ENCODE measurements at regions not wholly inside any gene's neighbourhood (a gene's known extent, or its start where the extent isn't known, plus 50 kb on each side); places are given as distances from the start of the nearest gene placed in this dataset.
"Not testable (repeated sequence)": the region's sequence is repeated elsewhere in the genome, so short reads cannot be mapped to it uniquely, and the experiment has no call there.

DNA sequence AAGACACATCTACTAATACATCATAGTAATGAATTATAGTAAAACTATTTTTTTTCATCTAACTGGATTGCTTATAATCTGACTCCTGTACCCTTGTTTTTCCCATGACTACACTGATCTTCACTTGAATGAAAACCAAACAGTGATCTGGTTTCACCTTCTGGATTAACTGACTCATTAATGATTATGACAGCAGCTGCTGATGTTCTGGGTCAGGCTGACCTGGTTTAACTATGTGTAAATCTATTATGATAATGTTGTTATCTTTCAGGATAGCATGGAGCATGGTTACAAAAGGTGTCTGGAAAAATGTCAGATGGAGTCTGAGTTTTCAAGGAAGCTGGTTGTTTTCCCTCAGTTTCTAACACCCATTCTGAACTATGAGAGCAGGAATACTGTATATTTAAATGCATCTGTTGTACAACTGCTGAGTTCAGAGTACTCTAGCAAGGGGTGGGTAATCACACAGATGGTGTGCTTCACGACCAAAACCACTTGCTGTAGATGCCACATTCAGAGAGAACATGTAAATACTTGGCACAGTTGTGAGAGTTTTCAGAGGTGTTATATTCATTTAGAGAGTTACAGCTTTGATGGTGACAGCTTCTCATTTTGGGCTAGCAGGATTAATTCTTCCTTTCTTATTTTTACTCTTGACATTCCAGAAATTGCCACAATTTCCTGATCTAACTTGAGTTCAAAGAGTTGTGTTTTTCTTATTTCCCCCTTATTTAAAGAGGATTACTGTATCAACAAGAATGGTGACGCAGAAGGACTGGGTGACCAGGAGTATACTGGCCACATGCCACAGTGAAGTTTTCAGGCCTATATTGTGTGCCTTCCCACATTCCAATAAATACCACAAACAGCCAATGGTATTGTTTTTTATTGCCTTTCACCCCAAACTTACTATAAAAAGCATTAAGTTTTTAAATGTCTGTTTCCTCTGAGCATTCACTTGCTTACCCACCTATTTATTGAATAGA, 249.7 kb upstream of the TET2 start:
- no peak for DNase-seq (ENCODE audit: low spot score)

DNA sequence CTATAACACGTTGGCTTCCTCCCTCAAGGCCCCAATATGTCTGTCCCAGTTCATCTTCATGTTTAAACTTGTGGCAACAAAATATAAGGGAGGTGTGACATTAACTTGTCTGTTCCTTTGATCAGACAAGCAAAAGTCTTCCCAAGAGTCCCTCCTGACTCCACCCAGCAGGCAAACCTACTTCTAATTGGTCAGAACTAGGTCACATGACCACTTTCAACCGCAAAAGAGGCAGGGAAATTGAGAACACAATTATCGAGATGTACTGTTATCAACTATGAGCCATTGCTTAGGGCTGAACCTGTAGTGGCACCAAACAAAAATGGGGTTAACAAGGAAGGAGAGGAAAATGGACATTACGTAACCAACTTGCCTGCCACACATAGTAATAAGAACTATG, 246.8 kb upstream of the TET2 start:
- no peak for DNase-seq (ENCODE audit: low spot score)

DNA sequence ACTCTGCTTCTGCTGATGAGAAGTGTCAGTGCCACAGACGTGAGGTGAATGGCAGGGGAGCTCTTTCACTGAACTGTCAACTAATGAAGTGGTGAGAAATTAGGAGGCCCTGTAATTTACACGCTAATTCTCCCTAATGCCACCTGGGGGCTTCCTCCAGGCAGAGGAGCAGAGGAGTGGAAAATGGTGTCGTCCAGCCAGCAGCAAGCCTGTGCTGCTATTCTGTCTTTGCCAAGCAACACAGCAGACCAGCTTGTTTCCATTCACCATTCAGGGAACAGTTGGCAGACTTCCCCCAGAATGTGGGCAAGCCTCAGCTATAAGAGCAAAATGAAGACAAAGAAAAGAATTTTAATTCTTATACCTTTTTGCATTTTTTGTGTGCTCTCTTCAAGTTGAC, 245.2 kb upstream of the TET2 start:
- no peak for DNase-seq (ENCODE audit: low spot score)

DNA sequence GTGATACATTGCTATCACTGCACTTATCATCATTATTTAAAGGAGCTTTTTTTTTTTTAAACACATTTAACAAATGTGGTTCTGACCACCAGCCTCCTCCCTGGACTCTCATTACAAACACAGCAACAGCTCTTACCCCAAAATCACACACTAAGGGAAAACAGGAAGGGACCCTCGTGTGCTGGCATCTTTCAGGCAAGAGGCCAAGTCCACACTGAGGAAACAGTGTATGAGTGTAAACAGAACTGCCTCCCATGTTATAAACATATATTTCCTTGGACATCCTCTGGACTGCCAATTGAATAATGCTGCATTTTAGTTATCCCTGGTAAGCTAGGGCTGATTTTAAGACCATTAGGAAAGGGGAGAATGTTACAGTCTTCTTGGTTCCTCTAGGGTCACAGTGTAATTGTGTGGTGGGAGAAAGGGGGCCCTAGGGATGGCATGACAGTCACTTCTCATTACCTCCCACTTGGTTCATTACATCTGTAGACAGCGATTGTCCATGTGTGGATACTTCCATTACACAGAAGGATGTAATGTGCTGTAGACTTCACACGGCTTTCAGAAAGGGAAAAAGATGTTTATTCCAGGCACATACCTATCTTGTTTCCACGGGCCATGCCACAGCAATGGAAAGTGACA, 244.6 kb upstream of the TET2 start:
- no peak for DNase-seq (ENCODE audit: low spot score)

DNA sequence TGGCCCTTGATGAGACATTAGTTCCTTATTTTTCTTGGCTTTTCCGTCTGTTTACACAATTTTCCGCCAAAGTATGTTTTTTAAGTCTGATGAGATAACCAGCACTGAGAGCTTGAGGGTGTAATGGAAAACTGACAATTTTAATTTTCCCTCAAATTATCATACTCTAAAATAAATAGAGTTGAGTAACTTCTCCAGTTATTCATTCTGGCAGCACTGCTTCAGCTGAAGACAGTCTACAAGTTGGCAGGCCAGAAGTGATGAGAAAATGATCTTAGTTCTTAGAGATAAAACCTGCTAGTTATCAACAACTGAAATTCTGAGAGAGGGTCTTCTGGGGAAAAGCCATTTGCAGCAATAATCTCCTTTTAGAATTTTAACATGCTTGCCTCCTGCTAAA, 241.6 kb upstream of the TET2 start:
- DNase-seq (ENCODE audit: low spot score), result no peak

DNA sequence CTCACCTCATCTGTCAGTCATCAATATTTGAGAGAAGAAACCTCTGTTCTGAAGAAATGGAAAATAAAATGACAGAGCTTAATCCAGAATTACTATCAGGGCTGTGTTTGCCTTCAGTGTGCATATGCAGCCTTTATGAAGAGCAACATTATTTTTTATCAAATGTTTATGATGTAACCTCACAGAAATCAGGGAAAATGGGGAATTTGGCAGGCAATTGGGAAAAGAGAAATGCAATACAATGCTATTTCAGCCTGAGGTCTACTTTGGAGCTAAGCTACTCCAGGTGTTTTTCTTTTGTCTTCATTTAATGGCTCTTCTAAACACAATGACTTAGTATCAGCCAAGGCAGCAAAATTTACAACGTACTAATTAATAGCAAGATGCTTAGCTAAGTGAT, 241.1 kb upstream of the TET2 start:
- no peak for DNase-seq (ENCODE audit: low spot score)

DNA sequence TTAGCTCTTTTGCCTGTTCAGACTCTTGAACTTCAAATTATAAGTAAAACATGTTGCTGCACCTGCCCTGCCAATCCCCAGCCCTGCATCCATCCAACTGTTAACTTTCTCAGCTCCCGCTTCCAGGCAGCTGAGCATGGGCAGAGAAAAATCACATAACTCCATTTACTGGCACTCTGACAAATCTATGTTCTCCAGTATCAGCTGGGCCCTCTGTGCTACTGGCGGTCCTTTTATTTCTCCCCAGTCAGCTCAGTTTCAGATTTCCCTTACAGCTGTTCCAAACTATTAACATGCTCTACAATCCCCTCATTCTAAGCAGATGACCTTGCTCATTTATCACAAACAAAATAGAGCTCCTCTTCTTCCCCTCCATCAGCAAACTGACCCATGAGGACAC, 240.4 kb upstream of the TET2 start:
- no peak for DNase-seq (ENCODE audit: low spot score)

DNA sequence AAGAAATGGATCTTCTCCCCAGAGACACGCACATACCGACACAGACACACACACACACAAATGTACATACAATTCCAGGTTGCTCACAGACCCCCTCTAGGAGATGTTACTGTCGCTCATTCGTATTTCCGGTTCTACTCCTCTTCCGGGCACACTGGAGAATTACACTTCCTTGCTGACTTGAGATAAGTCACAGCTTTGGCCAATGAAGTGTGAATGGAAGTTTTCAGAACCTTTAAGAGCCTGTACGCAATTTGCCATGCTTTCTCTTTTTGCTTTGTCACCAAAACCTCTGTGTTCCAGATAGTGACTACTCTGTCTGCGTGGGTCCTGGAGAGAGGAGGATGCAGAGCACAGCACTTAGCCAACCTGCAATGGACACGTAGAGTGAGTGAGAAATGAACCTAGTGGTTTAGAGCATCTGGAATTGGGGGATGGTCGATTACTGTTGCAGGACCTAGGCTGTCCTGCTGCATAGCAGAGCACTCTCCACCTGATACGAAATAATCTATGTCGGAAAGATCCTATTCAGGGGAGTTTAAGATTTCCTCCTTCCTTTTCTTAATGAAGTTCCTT, 239.5 kb upstream of the TET2 start:
- no peak for DNase-seq (ENCODE audit: low spot score)

DNA sequence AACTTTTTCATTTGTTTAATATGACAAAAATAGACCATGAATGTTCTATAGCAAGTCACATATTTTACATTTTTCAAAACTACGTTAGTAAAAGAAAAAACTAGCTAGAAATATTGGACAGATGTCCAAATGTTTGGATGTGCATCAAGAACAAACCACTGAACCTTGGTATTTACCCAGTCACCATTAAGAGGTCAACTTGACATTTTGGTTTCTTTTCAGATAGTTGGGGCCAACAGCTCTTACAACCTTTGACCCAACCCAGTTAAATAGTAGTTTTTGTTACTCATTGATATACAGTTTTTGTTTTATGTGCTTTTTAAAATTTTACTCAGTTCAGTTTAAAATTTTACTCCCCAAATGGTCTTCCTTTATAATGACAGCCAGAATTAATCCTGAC, 238.7 kb upstream of the TET2 start:
- DNase-seq (ENCODE audit: low spot score), result no peak

DNA sequence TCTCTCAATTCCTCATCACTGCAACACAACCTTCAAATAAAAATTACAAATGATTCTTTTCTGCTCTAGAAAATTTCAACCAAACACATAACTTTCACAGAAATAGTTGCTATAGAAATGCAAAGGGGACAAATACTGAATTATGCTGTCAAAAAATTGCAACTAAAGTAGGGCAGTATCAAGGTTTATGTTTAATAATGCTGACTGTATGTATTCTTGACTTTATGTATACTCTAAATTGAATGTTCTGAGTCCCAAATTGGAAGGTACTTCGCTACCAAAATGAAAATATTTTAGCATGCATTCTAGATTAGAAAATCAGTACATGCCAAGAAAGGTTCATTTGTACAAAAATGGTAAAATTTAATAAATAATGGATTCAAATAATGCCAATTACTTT, 237.3 kb upstream of the TET2 start:
- no peak for DNase-seq (ENCODE audit: low spot score)

DNA sequence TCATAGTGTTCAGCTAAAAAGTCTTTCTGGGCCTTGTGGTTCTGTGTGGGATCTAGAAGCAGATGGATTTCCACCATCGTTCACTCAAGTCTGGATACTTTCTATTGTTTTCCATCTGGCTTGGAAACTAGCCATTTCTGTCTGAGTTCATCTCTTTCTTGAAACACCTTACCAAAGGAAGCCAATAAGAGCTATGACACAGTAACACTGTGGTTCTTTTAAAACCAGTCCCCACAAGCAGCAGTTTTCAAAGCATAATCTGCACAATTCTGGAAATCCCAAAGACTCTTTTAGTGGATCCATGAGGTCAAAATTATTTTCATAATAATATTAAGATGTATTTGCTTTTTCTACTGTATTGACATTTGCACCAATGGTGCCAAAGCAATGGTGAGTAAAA, 234.2 kb upstream of the TET2 start:
- no peak for DNase-seq (ENCODE audit: low spot score)

DNA sequence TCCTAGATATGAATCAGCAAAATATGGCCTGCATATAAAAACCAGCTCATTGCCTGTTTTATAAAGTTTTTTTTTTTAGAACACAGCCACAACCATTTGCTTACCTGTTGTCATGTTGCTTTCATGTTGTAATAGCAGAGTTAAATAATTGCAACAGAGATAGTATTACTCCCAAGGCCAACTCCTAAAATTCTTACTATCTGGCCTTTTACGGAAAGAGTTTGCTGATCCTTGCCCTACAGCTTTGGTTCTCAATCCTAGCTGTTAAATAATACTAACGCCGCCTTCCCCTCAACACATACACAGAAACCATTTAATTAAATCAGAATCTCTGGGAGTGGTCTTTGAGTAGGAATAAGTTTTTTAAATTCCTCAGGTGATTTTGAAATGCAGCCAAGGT, 231.3 kb upstream of the TET2 start:
- no peak for DNase-seq (ENCODE audit: low spot score)

DNA sequence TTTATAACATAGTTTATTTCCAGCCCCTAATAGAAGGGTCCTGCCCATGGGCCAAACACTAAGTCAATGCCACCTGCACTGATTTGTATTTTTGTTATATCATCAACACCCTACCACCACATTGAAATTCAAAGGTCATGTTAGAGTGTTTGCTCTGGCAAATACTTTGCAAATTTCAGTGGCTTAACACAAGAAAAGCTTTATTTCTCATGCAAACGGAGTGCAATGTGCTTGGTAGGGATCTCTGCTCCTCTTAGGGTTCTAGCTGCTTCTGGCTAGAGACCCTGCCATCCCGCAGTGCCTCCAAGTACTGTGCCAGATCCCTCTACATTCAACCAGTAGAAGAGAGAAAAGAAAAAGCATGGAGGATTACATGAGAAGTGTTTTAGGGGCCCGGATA, 230.8 kb upstream of the TET2 start:
- no peak for DNase-seq (ENCODE audit: low spot score)

DNA sequence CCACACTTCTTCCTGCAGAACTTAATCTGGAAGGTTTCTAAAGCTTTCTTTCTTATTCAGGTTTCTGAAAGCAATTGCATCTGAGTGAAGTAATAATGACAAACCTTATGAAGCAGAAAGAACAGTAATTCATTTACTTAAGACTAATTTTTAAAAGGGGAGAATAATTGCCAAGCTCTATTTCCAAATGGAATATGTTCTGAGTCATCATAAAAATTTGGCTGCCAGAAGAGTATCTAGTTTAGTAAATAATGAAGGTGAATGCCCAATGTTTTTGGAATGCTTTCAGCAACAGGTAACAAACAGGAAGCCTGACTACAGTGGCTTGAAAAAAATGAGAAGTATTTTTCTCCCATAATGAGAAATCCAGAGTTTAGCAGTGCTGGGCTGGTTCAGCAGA, 227.3 kb upstream of the TET2 start:
- DNase-seq (ENCODE audit: low spot score), result no peak

DNA sequence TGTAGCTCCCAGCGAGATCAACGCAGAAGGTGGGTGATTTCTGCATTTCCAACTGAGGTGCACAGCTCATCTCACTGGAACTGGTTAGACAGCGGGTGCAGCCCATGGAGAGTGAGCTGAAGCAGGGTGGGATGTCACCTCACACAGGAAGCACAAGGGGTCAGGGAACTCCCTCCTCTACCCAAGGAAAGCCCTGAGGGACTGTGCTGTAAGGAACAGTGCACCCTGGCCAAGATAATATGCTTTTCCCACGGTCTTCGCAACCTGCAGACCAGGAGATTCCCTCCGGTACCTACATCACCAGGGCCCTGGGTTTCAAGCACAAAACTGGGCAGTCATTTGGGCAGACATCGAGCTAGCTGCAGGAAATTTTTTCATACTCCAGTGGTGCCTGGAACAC, 216.4 kb upstream of the TET2 start:
- no peak for DNase-seq (ENCODE audit: low spot score)

DNA sequence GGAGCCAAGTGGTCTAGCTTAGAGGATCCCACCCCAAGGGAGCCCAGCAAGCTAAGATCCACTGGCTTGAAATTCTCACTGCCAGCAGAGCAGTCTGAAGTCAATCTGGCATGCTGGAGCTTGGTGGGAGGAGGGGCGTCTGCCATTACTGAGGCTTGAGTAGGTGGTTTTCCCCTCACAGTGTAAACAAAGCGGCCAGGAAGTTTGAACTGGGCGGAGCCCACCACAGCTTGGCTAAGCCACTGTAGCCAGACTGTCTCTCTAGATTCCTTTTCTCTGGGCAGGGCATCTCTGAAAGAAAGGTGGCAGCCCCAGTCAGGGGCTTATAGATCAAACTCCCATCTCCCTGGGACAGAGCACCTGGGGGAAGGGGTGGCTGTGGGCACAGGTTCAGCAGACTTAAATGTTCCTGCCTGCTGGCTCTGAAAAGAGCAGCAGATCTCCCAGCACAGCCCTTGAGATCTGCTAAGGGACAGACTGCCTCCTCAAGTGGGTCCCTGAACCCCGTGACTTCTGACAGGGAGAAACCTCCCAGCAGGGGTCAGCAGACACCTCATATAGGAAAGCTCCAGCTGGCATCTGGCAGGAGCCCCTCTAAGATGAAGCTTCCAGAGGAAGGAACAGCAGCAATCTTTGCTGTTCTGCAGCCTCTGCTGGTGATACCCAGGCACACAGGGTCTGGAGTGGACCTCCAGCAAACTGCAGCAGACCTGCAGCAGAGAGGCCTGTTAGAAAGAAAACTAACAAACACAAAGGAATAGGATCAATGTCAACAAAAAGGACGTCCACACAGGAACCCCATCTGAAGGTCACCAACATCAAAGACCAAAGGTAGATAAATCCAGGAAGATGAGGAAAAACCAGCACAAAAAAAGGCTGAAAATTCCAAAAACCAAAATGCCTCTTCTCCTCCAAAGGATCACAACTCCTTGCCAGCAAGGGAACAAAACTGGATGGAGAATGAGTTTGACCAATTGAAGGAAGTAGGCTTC, 215.6 kb upstream of the TET2 start:
- DNase-seq (ENCODE audit: low spot score), result not testable (repeated sequence)

DNA sequence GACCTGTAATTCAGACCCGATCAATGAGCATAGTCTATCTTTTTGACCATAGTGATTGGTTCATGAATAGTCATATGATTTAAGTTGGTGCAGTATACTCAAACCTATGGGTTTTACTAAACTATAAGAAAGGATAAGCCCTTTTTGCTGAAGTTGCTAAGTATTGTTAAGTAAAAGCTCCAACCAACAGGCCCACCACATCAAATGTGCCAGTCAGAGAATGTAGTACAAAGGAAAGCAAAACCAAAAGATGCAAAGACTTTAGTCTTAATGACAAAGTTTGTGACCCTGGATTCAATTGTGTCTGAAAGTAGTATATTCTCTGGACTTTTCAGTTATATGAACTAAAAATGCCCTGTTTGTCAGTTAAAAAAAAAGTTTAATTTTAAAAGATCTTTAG, 208.1 kb upstream of the TET2 start:
- DNase-seq (ENCODE audit: low spot score), result no peak

DNA sequence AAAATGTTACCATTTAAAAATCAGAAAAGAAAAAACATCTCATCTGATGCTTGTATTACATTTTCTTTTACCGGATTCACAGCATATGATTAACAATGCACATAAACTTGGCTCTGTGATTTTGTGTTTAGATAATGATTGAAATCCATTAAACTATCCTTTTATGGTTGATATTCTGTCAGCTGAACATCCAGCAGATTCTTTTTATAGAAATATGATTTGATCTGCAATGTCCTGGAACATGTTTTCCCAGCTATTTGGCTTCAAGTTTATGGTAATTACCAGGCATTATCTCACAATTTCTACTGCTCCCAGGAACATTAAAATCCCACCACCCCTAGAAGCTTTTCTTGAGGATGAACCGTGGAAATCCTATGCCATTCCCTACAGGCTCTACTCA, 205.7 kb upstream of the TET2 start:
- DNase-seq (ENCODE audit: low spot score), result no peak

DNA sequence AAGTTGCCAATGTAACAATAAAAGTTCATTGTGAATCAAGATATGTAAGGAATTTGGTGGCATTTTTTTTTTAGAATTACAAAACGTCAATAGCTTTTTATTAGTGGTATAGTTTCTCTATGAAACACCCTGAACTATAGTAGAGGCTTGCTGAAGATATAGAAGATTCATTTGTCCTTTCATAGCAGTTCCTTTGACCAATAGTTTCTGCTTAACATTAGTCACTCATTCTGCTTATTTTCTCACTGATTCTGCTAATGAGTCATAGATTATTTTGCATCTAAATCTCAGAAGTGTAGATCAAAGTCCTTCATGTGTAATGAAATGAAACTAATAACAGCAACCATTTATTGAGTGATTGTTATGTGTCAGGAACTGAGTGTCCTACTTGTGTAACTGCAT, 205.0 kb upstream of the TET2 start:
- no peak for DNase-seq (ENCODE audit: low spot score)

DNA sequence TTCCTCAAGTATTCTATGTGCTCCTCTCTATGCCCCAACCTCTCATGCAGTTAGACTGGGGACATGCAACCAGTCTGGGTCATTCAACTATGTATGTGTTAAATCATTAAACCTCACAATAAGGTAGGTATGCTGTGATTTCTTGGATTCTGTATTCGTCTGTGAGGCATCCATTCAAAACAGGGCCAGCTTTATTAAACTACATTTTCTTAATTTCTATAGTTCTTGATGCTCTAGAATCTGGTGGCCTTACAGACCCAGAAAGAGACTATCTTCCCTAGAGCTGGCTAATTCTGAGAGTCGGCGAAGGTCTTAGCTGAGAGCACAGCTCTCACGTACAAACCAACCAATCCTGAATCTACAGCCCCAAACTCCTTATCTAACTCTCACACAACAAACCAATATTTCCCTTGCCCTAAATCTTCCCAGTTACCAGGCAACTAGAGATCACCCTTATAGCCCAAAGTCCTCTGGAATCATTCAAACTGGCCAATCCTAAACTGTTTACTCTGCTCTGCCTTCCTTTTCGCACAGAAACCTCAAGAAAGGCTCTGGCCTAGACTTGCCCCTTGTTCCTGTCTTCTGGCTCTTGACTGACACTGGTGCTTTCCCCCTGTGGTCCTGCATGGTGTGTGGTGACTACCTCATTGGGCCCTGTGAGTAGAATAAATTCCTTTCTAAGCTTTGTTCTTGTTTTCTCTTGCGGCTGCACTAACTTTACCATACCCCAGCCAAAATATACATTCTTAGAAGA, 203.5 kb upstream of the TET2 start:
- no peak for DNase-seq (ENCODE audit: low spot score)

DNA sequence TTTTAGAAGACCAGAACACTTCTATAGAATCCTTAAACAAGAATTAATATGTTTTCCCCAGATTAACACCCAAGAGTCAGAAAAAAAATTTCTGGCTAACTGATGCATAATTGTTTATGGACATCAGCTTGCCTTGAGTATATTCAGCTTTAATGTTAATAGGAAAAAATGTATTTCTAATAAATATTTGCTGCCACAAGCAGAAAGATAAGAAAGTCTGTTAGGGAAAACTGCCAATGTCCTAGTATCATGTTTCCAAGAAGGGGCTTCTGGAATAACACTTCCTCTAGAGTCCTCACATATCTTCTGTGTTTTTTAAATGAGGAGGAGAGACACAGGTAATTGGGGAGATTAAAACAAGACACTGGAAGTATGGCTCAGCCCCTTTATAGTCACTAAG, 202.1 kb upstream of the TET2 start:
- no peak for DNase-seq (ENCODE audit: low spot score)

Measured in HuH-7 (cell line).